Kidney epithelial cell (primary cell): ENCODE measurements at regions not wholly inside any gene's neighbourhood (a gene's known extent, or its start where the extent isn't known, plus 50 kb on each side); places are given as distances from the start of the nearest gene placed in this dataset.

Experiments used
- DNase-seq: peaks from one replicate; pipeline ENCODE4 v3.0.0-alpha.2; 2010; ENCODE audit warnings: low read depth
- H3K27me3 ChIP-seq: 2 replicates; pipeline ENCODE4 v1.6.0; 2011; ENCODE audit warnings: low read length; ENCODE audit not compliant: control insufficient read depth, insufficient read depth
- H3K36me3 ChIP-seq: 2 replicates; pipeline ENCODE4 v1.5.1; 2011; ENCODE audit warnings: low read length; ENCODE audit not compliant: control insufficient read depth, insufficient read depth
- H3K4me3 ChIP-seq: 2 replicates; pipeline ENCODE4 v1.5.1; 2011; ENCODE audit warnings: low read depth, mild to moderate bottlenecking, control low read depth, low read length
- CTCF ChIP-seq: IDR thresholded peaks from 2 replicates; pipeline ENCODE4 v1.5.1; 2011; ENCODE audit warnings: mild to moderate bottlenecking, moderate library complexity, low read length, control low read depth, inconsistent platforms; ENCODE audit not compliant: insufficient read depth, poor library complexity, severe bottlenecking

- no peak for DNase-seq
- Histone ChIP-seq H3K4me3 (no peak overlapping the region), H3K36me3 (no peaks in the 10 kb centered on the region), H3K27me3 (no peaks in the 10 kb centered on the region)
- no peak for TF ChIP-seq CTCF
Observed at GRCh38 chr3:168714609-168715240, 619.0 kb upstream of the GOLIM4 start.

GRCh38 chr3:168709073-168709472, 613.3 kb upstream of the GOLIM4 start:
- H3K27me3 ChIP-seq, result no peaks in the 10 kb centered on the region
- no peaks in the 10 kb centered on the region for H3K36me3 ChIP-seq
- TF ChIP-seq CTCF, result no peak
- no peak overlapping the region for H3K4me3 ChIP-seq
- no peak for DNase-seq

GRCh38 chr3:168707900-168708299, 612.2 kb upstream of the GOLIM4 start:
- TF ChIP-seq CTCF, result no peak
- no peaks in the 10 kb centered on the region for H3K27me3 ChIP-seq
- H3K4me3 ChIP-seq, result no peak overlapping the region
- no peaks in the 10 kb centered on the region for H3K36me3 ChIP-seq
- no peak for DNase-seq

GRCh38 chr3:168705412-168705811, 609.7 kb upstream of the GOLIM4 start:
- no peak for TF ChIP-seq CTCF
- Histone ChIP-seq H3K4me3 (no peak overlapping the region), H3K27me3 (no peaks in the 10 kb centered on the region), H3K36me3 (no peaks in the 10 kb centered on the region)
- DNase-seq, result no peak

- no peak overlapping the region for H3K4me3 ChIP-seq
- no peak for DNase-seq
- no peaks in the 10 kb centered on the region for H3K36me3 ChIP-seq
- no peak for TF ChIP-seq CTCF
- H3K27me3 ChIP-seq, result no peaks in the 10 kb centered on the region
Observed at GRCh38 chr3:168696051-168696450, 600.3 kb upstream of the GOLIM4 start.

GRCh38 chr3:168693870-168694269, 598.1 kb upstream of the GOLIM4 start:
- H3K27me3 ChIP-seq, result no peaks in the 10 kb centered on the region
- no peak for DNase-seq
- no peaks in the 10 kb centered on the region for H3K36me3 ChIP-seq
- H3K4me3 ChIP-seq, result no peak overlapping the region
- no peak for TF ChIP-seq CTCF
